ENCODE measurements at regions not wholly inside any gene's neighbourhood (a gene's known extent, or its start where the extent isn't known, plus 50 kb on each side); places are given as distances from the start of the nearest gene placed in this dataset.

GRCh38 chr18:67104700-67105284 lies 411.7 kb downstream of the DSEL start:
- no peak for DNase-seq (ENCODE audit: insufficient read length, low spot score, missing footprints)

GRCh38 chr18:67094123-67094522 lies 422.4 kb downstream of the DSEL start:
- Histone ChIP-seq H3K27ac (ENCODE audit: low read depth, low read length) (no peak overlapping the region), H3K4me3 (ENCODE audit: insufficient read depth, low read length) (no peak overlapping the region), H3K36me3 (ENCODE audit: insufficient read depth, low read length) (no peaks in the 10 kb centered on the region), H3K9me3 (ENCODE audit: low read depth, low read length) (no peaks in the 10 kb centered on the region), H3K4me2 (ENCODE audit: insufficient read depth, low read length) (no peak overlapping the region), H3K79me2 (ENCODE audit: insufficient read depth, low read length) (no peaks in the 10 kb centered on the region), H4K20me1 (ENCODE audit: insufficient read depth, low read length) (no peaks in the 10 kb centered on the region), H3K4me1 (ENCODE audit: insufficient read depth, low read length) (no peaks in the 10 kb centered on the region), H2AFZ (ENCODE audit: low read length) (no peak overlapping the region), H3K27me3 (ENCODE audit: insufficient read depth, low read length) (no peaks in the 10 kb centered on the region)
- no peak for DNase-seq (ENCODE audit: insufficient read length, low spot score, missing footprints)
- TF ChIP-seq CTCF (IDR thresholded peaks at IDR 0.05; ENCODE audit: extremely low read depth, low read depth, low read length): no peak

More at GRCh38 chr18:67104700-67105284, 411.7 kb downstream of the DSEL start:
- Histone ChIP-seq H2AFZ (ENCODE audit: low read length) (no peak overlapping the region), H3K27ac (ENCODE audit: low read depth, low read length) (no peak overlapping the region), H3K27me3 (ENCODE audit: insufficient read depth, low read length) (no peaks in the 10 kb centered on the region), H3K4me2 (ENCODE audit: insufficient read depth, low read length) (no peak overlapping the region), H3K9me3 (ENCODE audit: low read depth, low read length) (no peaks in the 10 kb centered on the region), H3K79me2 (ENCODE audit: insufficient read depth, low read length) (no peaks in the 10 kb centered on the region), H3K36me3 (ENCODE audit: insufficient read depth, low read length) (no peaks in the 10 kb centered on the region), H3K4me1 (ENCODE audit: insufficient read depth, low read length) (no peaks in the 10 kb centered on the region), H3K4me3 (ENCODE audit: insufficient read depth, low read length) (no peak overlapping the region), H4K20me1 (ENCODE audit: insufficient read depth, low read length) (no peaks in the 10 kb centered on the region)
- TF ChIP-seq CTCF (IDR thresholded peaks at IDR 0.05; ENCODE audit: extremely low read depth, low read depth, low read length): peak; percentile 82

GRCh38 chr18:67092141-67092540 lies 424.4 kb downstream of the DSEL start:
- no peak overlapping the region for H2AFZ ChIP-seq (ENCODE audit: low read length)
- no peak overlapping the region for H3K27ac ChIP-seq (ENCODE audit: low read depth, low read length)
- H3K27me3 ChIP-seq (ENCODE audit: insufficient read depth, low read length): no peaks in the 10 kb centered on the region
- H4K20me1 ChIP-seq (ENCODE audit: insufficient read depth, low read length): no peaks in the 10 kb centered on the region
- TF ChIP-seq CTCF (IDR thresholded peaks at IDR 0.05; ENCODE audit: extremely low read depth, low read depth, low read length): no peak
- no peaks in the 10 kb centered on the region for H3K9me3 ChIP-seq (ENCODE audit: low read depth, low read length)
- no peaks in the 10 kb centered on the region for H3K79me2 ChIP-seq (ENCODE audit: insufficient read depth, low read length)
- DNase-seq (ENCODE audit: insufficient read length, low spot score, missing footprints): no peak
- H3K4me2 ChIP-seq (ENCODE audit: insufficient read depth, low read length): no peak overlapping the region
- H3K4me1 ChIP-seq (ENCODE audit: insufficient read depth, low read length): no peaks in the 10 kb centered on the region
- no peak overlapping the region for H3K4me3 ChIP-seq (ENCODE audit: insufficient read depth, low read length)
- no peaks in the 10 kb centered on the region for H3K36me3 ChIP-seq (ENCODE audit: insufficient read depth, low read length)

GRCh38 chr18:67081482-67082211 lies 434.9 kb downstream of the DSEL start:
- Histone ChIP-seq H3K4me3 (ENCODE audit: insufficient read depth, low read length) (no peak overlapping the region), H3K4me1 (ENCODE audit: insufficient read depth, low read length) (no peaks in the 10 kb centered on the region), H4K20me1 (ENCODE audit: insufficient read depth, low read length) (no peaks in the 10 kb centered on the region), H2AFZ (ENCODE audit: low read length) (no peak overlapping the region), H3K27me3 (ENCODE audit: insufficient read depth, low read length) (no peaks in the 10 kb centered on the region), H3K4me2 (ENCODE audit: insufficient read depth, low read length) (no peak overlapping the region), H3K79me2 (ENCODE audit: insufficient read depth, low read length) (no peaks in the 10 kb centered on the region), H3K9me3 (ENCODE audit: low read depth, low read length) (no peaks in the 10 kb centered on the region), H3K27ac (ENCODE audit: low read depth, low read length) (no peak overlapping the region), H3K36me3 (ENCODE audit: insufficient read depth, low read length) (no peaks in the 10 kb centered on the region)
- no peak for DNase-seq (ENCODE audit: insufficient read length, low spot score, missing footprints)
- no peak for TF ChIP-seq CTCF (IDR thresholded peaks at IDR 0.05; ENCODE audit: extremely low read depth, low read depth, low read length)
